Chondrocyte (in vitro differentiated cells): ENCODE measurements at regions not wholly inside any gene's neighbourhood (a gene's known extent, or its start where the extent isn't known, plus 50 kb on each side); places are given as distances from the start of the nearest gene placed in this dataset.

Source experiments
- DNase-seq: peaks from one replicate; pipeline ENCODE4 v3.0.0; 2021; ENCODE audit warnings: mixed read lengths, low spot score
- H3K27ac Mint-ChIP-seq: one replicate; pipeline ENCODE4 v1.8.0; 2021; ENCODE audit warnings: mild to moderate bottlenecking, moderate library complexity, mixed read lengths; ENCODE audit not compliant: unreplicated experiment
- H3K27me3 Mint-ChIP-seq: 2 replicates; pipeline ENCODE4 v1.8.0; 2021; ENCODE audit warnings: low read depth, mixed read lengths
- H3K36me3 Mint-ChIP-seq: 2 replicates; pipeline ENCODE4 v1.8.0; 2021; ENCODE audit warnings: low read depth, mixed read lengths
- H3K4me1 Mint-ChIP-seq: 2 replicates; pipeline ENCODE4 v1.8.0; 2021; ENCODE audit warnings: low read depth, mild to moderate bottlenecking, mixed read lengths
- H3K4me3 Mint-ChIP-seq: one replicate; pipeline ENCODE4 v1.8.0; 2021; ENCODE audit warnings: mild to moderate bottlenecking, moderate library complexity, mixed read lengths; ENCODE audit not compliant: unreplicated experiment
- H3K9me3 Mint-ChIP-seq: 2 replicates; pipeline ENCODE4 v1.8.0; 2021; ENCODE audit warnings: low read depth, mixed read lengths
- TF ChIP-seq, protein P1 (sequence below): fragments of 200-600 bp; sonication (generic); IDR thresholded peaks from 2 replicates; pipeline ENCODE4 v1.5.0; 2021; ENCODE audit warnings: antibody characterized with exemption, mild to moderate bottlenecking, moderate library complexity

GRCh38 chr16:77002644-77003043, 188.3 kb upstream of the MON1B start:
- no peak overlapping the region for H3K4me3 Mint-ChIP-seq
- TF ChIP-seq, protein P1, sequence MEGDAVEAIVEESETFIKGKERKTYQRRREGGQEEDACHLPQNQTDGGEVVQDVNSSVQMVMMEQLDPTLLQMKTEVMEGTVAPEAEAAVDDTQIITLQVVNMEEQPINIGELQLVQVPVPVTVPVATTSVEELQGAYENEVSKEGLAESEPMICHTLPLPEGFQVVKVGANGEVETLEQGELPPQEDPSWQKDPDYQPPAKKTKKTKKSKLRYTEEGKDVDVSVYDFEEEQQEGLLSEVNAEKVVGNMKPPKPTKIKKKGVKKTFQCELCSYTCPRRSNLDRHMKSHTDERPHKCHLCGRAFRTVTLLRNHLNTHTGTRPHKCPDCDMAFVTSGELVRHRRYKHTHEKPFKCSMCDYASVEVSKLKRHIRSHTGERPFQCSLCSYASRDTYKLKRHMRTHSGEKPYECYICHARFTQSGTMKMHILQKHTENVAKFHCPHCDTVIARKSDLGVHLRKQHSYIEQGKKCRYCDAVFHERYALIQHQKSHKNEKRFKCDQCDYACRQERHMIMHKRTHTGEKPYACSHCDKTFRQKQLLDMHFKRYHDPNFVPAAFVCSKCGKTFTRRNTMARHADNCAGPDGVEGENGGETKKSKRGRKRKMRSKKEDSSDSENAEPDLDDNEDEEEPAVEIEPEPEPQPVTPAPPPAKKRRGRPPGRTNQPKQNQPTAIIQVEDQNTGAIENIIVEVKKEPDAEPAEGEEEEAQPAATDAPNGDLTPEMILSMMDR = no peak
- H3K36me3 Mint-ChIP-seq = no peaks in the 10 kb centered on the region
- H3K27me3 Mint-ChIP-seq = no peaks in the 10 kb centered on the region
- H3K4me1 Mint-ChIP-seq = no peaks in the 10 kb centered on the region
- DNase-seq = no peak
- H3K27ac Mint-ChIP-seq = no peak overlapping the region
- H3K9me3 Mint-ChIP-seq = peaks cover 2% of the 10 kb centered on the region

GRCh38 chr16:77009453-77009852, 181.5 kb upstream of the MON1B start:
- Mint-ChIP-seq H3K4me3 (no peak overlapping the region), H3K9me3 (peaks cover 7% of the 10 kb centered on the region), H3K27ac (no peak overlapping the region), H3K27me3 (no peaks in the 10 kb centered on the region), H3K4me1 (no peaks in the 10 kb centered on the region), H3K36me3 (no peaks in the 10 kb centered on the region)
- TF ChIP-seq, protein P1 = no peak
- no peak for DNase-seq

GRCh38 chr16:77014441-77014840, 176.5 kb upstream of the MON1B start:
- Mint-ChIP-seq H3K9me3 (peaks cover 6% of the 10 kb centered on the region), H3K27ac (no peak overlapping the region), H3K4me1 (no peaks in the 10 kb centered on the region), H3K27me3 (peaks cover 6% of the 10 kb centered on the region), H3K4me3 (no peak overlapping the region), H3K36me3 (no peaks in the 10 kb centered on the region)
- DNase-seq = no peak
- TF ChIP-seq, protein P1 = no peak

GRCh38 chr16:77030600-77030999, 160.4 kb upstream of the MON1B start:
- peaks cover 4% of the 10 kb centered on the region for H3K9me3 Mint-ChIP-seq
- no peaks in the 10 kb centered on the region for H3K36me3 Mint-ChIP-seq
- no peak overlapping the region for H3K27ac Mint-ChIP-seq
- no peaks in the 10 kb centered on the region for H3K4me1 Mint-ChIP-seq
- DNase-seq = no peak
- H3K4me3 Mint-ChIP-seq = no peak overlapping the region
- TF ChIP-seq, protein P1 = no peak
- H3K27me3 Mint-ChIP-seq = no peaks in the 10 kb centered on the region

GRCh38 chr16:77033516-77033915, 157.5 kb upstream of the MON1B start:
- no peak overlapping the region for H3K27ac Mint-ChIP-seq
- no peak overlapping the region for H3K4me3 Mint-ChIP-seq
- H3K27me3 Mint-ChIP-seq = no peaks in the 10 kb centered on the region

More at GRCh38 chr16:77033516-77033915, 157.5 kb upstream of the MON1B start:
- Mint-ChIP-seq H3K36me3 (no peaks in the 10 kb centered on the region), H3K4me1 (no peaks in the 10 kb centered on the region), H3K9me3 (peaks cover 4% of the 10 kb centered on the region)
- DNase-seq = no peak
- TF ChIP-seq, protein P1 = no peak
